Medulla oblongata (tissue), 1 donor: ENCODE measurements at regions not wholly inside any gene's neighbourhood (a gene's known extent, or its start where the extent isn't known, plus 50 kb on each side); places are given as distances from the start of the nearest gene placed in this dataset.

ENCODE experiments used
- DNase-seq: peaks from one replicate; pipeline ENCODE4 v3.0.0-alpha.2; 2015; ENCODE audit errors: extremely low spot score

GRCh38 chr18:7288544-7288943 lies 57.7 kb downstream of the LRRC30 start:
- no peak for DNase-seq

DNA sequence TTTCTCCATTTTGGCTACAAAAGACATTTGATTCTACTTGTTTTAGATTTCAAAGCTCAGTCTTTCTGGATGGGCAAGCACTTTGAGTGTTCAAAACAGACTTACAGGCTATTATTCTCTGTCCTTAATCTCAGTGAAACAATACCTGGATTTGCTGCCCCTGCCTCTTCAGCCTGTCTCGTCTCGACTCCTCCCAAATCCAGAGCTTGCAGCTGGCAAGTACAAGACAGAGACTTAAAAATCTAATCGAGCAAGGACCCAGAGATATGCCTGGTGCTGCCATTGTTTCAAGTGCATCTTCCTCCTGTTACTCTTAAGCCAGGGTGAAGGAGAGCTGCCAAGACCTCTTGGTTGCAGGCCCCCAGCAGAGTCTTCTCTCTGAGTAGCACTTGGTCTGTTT lies 59.2 kb downstream of the LRRC30 start:
- DNase-seq: no peak

DNA sequence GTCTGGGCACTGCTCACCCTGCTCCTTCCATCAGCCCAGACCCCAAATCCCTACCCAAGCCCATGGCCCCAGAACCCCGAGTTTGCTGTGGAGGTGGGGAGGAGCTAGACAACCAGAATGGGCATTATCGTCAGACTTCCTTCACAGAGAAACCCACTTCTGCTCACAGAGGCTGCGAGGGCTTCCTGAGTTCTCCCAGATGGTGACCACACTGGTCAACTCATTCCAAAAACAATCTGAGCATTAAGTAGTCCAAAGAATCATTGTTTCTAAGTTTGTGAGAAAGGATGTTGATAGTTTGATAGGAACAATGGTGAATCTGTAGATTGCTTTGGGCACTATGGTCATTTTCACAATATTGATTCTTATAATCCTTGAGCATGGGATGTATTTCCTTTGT lies 60.2 kb downstream of the LRRC30 start:
- no peak for DNase-seq

GRCh38 chr18:7298149-7298548 lies 67.3 kb downstream of the LRRC30 start:
- no peak for DNase-seq

GRCh38 chr18:7301094-7301493 lies 70.2 kb downstream of the LRRC30 start:
- no peak for DNase-seq

DNA sequence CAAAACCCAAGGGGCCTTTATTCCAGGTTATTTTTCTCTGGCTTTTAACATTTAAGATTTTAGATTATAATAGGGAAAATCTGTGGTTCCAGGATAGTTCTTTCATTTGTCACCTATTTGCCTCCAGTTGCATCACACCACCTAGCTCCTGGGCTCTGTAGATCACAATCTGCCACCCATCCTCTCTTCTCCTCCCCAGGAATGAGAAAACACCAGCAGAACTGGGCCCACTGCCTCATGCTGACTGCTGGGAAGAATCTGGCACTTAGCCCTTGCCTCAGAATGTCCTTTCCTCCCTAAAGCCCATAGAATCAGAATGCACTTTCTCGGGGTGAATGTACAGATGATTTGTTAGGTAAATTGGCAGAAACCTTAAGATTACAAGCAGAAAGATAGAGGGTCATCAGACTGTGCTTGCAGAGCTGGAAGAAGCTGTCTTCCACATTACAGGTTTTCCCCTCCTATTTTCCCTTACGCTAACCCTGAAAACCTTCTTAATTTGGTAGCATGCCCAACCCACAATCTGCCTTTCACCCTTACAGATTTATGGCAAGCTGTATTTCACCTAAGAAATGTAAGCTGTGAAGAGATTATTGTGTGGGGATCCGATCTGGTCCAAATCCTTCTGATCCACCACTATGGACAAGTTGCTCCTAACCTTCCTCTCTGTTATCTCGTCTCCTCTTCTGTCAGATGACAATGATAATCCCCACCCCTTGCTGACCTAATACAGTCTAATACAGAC lies 72.6 kb downstream of the LRRC30 start:
- DNase-seq: no peak

DNA sequence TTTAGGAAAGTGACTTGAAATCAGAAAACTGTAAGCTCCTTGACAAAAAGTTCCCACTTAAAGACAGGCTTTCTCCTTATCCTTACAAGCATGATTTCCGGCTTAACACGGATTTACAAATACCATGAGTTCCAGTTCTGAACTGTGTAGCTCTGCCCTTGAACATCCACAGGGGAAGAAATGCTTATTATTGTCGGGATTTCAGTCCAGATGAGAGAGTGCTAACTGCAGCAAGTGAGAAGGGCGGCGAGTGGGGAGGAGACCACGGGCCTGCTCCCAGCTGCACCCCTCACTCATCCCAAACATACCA lies 73.1 kb downstream of the LRRC30 start:
- no peak for DNase-seq

DNA sequence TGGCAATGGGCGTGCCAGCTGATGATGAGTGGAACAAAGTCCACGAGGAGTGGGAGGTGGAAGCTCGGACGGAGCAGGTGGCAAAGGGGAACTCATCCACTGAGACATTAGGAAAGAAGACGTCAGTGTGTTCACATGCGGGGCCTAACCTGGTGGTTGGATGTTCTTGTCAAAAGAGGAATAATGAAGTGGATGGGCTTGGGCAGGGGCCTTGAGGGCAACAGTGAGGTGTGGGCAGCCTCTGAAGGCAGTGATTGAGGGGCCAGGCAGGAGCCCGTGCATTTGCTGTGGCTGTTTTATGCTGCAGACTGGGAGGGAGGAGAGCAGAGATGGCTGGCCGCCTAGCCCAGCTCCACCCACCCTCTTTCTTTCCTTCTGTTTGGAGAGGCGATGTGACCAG lies 74.5 kb downstream of the LRRC30 start:
- DNase-seq: no peak

DNA sequence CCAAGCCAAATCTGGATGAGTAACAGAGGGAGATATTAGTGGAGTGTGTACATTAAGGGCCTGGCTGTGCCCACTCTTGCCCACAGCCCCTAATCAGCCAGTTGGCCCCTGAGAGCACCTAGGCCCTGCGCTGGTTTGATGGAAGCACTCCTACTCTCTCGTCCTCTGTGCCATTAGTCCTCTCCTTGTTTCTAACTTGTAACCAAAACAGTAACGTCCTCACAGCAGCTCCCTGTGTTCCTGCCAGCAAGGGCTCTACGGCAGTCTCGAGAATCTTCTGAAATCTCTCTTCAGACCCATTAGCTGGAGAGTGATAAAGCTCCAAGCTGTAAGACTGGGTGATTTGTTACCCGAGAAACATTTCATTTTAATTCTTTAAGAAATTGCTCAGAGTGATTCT lies 76.1 kb downstream of the LRRC30 start:
- DNase-seq: no peak

- DNase-seq: no peak
Observed at GRCh38 chr18:7307526-7307925, 76.6 kb downstream of the LRRC30 start.

DNA sequence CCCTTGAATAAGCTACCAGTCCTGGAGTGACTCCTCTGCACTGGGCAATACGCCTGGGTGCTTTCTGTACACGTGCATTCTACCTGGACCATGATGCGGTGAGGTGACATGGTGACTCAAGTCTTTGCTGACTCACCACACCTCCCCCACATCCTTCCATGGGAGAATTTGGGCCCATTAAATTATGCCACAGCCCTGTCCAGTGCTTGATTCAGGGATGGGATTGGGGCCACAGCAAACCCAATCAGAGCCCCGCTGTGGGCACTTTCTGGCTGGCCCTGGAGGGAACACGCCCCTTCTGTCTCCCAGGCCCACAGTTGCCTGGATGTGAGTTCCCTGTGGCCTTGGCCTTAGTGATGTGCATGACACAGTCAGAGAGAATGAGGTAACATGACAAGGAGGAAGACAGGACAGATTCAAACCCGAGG lies 86.9 kb downstream of the LRRC30 start:
- DNase-seq: no peak

GRCh38 chr18:7319161-7319560 lies 88.3 kb downstream of the LRRC30 start:
- no peak for DNase-seq

DNA sequence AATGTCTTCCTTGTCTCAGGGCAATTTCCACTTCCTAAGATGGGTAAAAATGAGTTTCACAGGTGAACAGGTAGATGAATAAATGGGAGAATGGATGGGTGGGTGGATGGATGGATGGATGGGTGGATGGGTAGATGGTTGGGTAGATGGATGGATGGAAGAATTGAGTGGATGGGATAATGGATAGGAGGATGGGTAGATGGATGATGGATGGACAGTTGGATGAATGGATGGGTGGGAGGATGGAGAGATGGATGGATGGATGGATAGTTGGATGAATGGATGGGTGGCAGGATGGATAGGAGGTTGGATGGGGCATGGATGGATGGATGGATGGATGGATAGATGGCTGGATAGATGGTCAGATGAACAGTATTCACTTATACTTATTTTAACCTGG lies 90.9 kb downstream of the LRRC30 start:
- no peak for DNase-seq

- no peak for DNase-seq
Observed at GRCh38 chr18:7322817-7323485, 92.1 kb downstream of the LRRC30 start.

DNA sequence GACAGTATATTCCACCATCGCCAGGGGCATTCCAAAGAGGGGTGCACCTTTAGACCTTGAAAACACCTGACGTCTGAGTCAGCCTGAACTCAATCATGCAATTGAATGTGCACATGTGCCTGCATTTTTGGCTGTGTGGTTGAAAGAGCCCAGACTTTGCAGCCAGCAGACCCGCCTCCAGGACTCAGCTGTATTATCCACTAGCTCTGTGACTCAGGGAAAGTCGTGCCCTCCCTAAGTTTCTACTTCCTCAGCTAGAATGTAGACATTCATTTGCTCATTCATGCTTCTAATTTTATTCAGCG lies 94.2 kb downstream of the LRRC30 start:
- no peak for DNase-seq

DNA sequence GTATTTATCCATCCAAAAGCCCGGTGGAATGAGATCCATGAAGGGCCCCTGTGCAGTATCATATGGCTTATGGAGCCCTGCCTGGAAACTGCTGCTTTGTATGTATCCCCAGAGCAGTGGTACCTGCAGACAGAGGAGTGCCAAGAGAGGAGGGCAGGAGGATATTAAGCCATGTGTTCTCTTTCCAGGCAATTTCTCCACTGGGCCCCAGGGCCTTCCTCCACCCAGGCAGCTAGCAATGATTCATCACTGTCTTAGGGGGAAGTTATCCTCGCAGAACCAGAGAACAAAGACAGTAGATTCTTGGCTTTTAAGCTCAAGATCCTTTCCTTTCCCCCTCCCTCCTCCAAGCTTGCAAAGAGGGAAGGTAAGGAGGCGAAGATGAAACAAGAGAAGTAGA lies 98.1 kb downstream of the LRRC30 start:
- DNase-seq: no peak

GRCh38 chr18:7332452-7332851 lies 101.6 kb downstream of the LRRC30 start:
- no peak for DNase-seq

DNA sequence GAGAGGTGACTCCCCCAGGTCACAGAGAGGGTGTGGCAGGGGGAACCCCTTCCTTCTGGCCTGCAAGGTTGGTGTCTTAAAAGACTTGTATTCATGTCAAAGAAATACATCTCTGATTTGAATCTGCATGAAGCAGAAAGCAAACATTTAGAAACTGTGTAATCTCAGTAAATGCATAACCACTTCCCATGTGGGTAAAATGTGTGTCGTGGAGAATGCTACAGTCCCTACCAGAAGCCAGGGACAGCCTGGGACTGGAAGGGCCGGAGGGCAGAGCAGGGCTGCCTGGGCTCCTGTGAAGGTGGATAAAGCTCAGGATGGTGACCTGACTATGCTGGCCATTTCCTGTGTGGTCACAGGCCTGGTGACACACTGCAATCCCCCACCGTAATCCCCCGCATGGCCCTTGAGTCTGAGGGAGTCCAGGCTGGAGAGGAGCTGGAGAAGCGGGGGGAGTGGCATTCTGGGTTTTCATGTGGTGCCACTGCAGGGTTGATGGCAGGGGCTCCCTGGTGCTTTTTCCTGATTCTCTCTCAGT lies 102.2 kb downstream of the LRRC30 start:
- DNase-seq: no peak

DNA sequence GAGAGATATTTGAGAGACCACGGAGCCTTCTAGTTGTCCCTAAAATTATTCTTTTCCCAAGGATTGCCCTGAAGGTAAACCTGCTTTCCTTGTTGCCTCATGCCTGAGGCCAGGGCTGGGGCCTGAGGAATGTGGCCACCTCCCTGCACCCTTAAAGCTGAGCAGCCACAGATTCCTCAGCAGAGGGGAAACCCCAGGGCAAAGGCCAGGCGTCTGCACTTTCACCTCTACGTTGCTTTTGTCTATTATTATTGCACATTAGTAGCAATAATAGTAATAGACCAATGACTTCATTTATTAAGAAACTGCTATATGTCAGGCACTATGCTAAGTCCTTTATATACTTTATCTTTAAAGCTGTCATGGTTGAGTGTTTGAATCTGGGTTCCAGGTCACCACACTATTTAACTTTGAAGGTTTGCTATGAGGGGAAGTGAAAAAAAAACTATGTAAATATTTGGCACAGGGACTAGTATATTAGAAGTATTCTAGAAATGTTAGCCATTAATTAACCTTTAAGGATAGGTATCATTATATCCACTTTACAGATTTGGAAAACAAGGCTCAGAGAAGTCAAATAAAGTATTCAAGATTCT lies 104.2 kb downstream of the LRRC30 start:
- DNase-seq: no peak

- no peak for DNase-seq
Observed at GRCh38 chr18:7336623-7337022, 105.7 kb downstream of the LRRC30 start.

- DNase-seq: no peak
Observed at GRCh38 chr18:7338846-7339245, 108.0 kb downstream of the LRRC30 start.

GRCh38 chr18:7341581-7342337 lies 110.9 kb downstream of the LRRC30 start:
- DNase-seq: no peak
